Iris pigment epithelial cell (primary cell): ENCODE measurements at regions not wholly inside any gene's neighbourhood (a gene's known extent, or its start where the extent isn't known, plus 50 kb on each side); places are given as distances from the start of the nearest gene placed in this dataset.
"Not testable (repeated sequence)": the region's sequence is repeated elsewhere in the genome, so short reads cannot be mapped to it uniquely, and the experiment has no call there.

Experiments used
- DNase-seq: peaks from one replicate; pipeline ENCODE4 v3.0.0-alpha.2; 2011; ENCODE audit warnings: low read depth

- peak; percentile 10 for DNase-seq
These were observed 133.0 kb downstream of the GPX5 start for GRCh38 chr6:28658475-28659249.

GRCh38 chr6:28659250-28659566, 133.5 kb downstream of the GPX5 start:
- no peak for DNase-seq

GRCh38 chr6:28661097-28661713, 135.5 kb downstream of the GPX5 start:
- DNase-seq, result no peak

- DNase-seq, result no peak
These were observed 139.3 kb downstream of the GPX5 start for GRCh38 chr6:28664870-28665396.

- DNase-seq, result no peak
These were observed 147.7 kb downstream of the GPX5 start for GRCh38 chr6:28673417-28673786.

GRCh38 chr6:28673787-28674671, 148.3 kb downstream of the GPX5 start:
- DNase-seq, result peak; percentile 71

- DNase-seq, result no peak
These were observed 149.9 kb downstream of the GPX5 start for GRCh38 chr6:28675600-28675999.

GRCh38 chr6:28682542-28682941, 156.9 kb downstream of the GPX5 start:
- DNase-seq, result no peak

- DNase-seq, result not testable (repeated sequence)
These were observed 157.4 kb downstream of the GPX5 start for GRCh38 chr6:28682956-28683685.

GRCh38 chr6:28683945-28684538, 158.4 kb downstream of the GPX5 start:
- DNase-seq, result peak; percentile 40

- peak; percentile 55 for DNase-seq
These were observed 160.3 kb downstream of the GPX5 start for GRCh38 chr6:28685960-28686359.

- DNase-seq, result peak; percentile 68
These were observed 160.9 kb downstream of the GPX5 start for GRCh38 chr6:28686446-28687027.

GRCh38 chr6:28687309-28687981, 161.8 kb downstream of the GPX5 start:
- DNase-seq, result not testable (repeated sequence)

GRCh38 chr6:28691991-28692390, 166.3 kb downstream of the GPX5 start:
- DNase-seq, result not testable (repeated sequence)

- DNase-seq, result peak; percentile 28
These were observed 167.5 kb downstream of the GPX5 start for GRCh38 chr6:28693033-28693750.

- DNase-seq, result no peak
These were observed 168.2 kb downstream of the GPX5 start for GRCh38 chr6:28693751-28694443.

GRCh38 chr6:28695715-28696114, 170.0 kb downstream of the GPX5 start:
- peak; percentile 53 for DNase-seq

GRCh38 chr6:28696167-28696566, 170.5 kb downstream of the GPX5 start:
- DNase-seq, result peak; percentile 30

- peak; percentile 17 for DNase-seq
These were observed 171.0 kb downstream of the GPX5 start for GRCh38 chr6:28696682-28697081.
